Activated CD4-positive, alpha-beta T cell treated with anti-CD3 and anti-CD28 coated beads, Interleukin-2, Interleukin-6, amounts not matched to agents 100 ng/mL and 50 ng/mL, durations not matched to agents 16 hours and 8 hours (primary cell): ENCODE measurements at regions not wholly inside any gene's neighbourhood (a gene's known extent, or its start where the extent isn't known, plus 50 kb on each side); places are given as distances from the start of the nearest gene placed in this dataset.

Source experiments
- DNase-seq: peaks from one replicate; pipeline ENCODE4 v3.0.0-alpha.2; 2020

- peak; percentile 18 for DNase-seq
These were observed 179.1 kb upstream of the SMIM23 start for GRCh38 chr5:171606414-171607024.

- DNase-seq = no peak
These were observed 177.8 kb upstream of the SMIM23 start for GRCh38 chr5:171607863-171608262.

- DNase-seq = no peak
These were observed 175.7 kb upstream of the SMIM23 start for GRCh38 chr5:171609806-171610452.

DNA sequence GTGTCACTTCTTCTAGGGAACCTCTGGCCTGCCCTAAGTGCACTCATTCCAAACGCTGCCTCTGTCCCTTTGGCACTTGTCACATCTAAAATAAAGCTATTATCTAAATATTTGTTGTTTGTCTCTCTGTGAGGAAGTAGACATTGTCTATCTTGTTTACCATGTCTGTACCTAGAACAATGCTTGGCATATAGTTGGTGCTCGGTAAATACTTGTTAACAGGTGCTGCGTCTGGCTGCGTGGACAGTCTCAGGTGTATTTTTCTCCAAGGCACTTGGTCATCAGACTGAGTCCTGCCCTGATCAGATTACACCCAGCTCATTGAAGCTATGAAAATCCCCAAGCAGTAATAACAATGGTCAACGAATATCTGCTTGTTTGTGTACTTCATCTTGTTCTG lies 174.9 kb upstream of the SMIM23 start:
- DNase-seq = no peak

DNA sequence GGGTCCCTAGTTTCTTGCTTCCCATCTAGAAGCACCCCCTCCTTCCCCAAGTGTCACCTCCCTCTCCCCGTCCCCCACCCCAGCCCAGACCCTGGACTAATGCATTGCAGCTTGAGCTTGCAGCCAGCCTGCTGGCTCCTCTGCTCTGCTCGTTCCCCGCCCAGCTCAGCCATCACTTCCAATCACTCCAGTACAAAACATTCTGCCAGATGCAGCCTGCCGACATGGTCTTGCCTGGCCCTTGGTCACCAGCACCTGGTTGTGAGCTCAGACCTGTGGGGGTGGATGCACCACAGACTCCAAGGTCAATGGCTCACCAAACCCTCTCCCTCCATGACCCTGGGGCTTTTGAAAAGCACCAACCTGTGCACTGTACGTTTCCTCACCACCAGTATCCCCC lies 172.9 kb upstream of the SMIM23 start:
- no peak for DNase-seq

DNA sequence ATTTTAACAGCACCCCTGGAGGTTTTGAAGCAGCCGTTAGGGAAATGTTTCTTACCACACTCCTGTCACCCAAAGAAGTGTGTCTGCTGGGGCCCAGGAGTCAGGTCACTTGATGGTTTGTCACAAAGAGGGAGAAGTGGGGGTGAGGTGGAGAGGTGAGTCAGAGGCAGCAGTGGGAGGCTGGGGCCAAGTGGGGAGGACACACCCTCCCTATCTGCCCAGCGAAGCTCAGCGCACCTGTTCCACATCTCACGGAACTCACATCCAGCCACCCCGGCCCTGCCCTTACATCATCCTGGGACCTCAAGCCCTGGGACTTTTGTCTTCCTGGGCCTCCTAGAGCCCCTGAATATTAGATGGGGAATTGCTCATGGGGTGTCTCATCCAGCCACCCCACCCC lies 171.1 kb upstream of the SMIM23 start:
- DNase-seq = no peak

DNA sequence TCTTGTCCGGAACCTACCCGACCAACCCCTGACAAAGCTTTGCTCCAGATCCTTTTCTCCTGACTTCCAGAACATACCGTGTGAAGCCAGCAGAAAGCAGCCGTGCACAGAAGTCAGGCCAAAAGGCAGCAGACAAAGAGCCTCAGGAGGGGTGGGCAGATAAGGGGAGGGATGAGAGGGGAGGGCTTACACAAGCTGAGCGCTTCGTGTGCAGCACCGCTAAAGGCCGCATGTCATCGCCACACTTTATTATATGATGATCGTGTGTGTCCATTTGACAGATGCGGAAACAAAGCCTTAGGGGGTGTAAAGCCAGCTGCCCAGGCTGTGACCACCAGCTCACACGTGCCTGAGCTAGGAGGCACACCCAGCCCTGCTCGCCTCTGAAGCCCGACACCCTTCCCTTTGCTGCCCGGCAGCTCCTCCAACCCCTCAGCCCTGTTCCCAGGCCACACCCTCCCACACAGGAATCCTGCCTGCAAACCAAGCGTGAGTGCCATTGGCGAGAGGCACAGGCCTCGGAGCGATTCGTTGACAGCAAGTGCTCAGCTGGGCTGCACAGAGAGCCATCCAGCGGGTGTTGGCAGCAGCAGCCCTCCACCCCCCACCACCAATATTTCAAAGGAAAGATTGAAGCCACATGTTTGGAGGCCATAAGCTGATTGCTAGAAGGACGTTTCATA lies 170.5 kb upstream of the SMIM23 start:
- no peak for DNase-seq

- DNase-seq = no peak
These were observed 169.6 kb upstream of the SMIM23 start for GRCh38 chr5:171615705-171616640.

DNA sequence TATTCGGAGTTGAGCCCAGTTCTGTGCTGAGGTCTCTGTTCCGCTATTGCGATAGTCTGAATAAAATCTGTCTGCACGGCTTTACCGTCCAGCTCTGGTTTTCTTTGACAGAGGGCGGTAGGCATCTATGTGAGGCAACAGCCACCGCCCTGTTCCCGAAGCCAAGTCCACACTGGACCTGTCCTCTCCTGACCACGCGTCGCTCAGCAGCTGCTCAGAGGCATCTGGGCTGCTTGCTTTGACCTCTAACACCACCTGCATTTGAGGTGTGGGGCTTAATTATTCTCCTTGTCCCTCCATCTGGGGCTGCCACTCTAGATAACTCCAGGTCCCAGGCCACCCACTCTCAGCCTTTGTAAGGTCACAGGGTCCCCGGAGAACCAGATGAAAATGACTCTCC lies 168.4 kb upstream of the SMIM23 start:
- DNase-seq = no peak

GRCh38 chr5:171617817-171618591 lies 167.6 kb upstream of the SMIM23 start:
- no peak for DNase-seq

DNA sequence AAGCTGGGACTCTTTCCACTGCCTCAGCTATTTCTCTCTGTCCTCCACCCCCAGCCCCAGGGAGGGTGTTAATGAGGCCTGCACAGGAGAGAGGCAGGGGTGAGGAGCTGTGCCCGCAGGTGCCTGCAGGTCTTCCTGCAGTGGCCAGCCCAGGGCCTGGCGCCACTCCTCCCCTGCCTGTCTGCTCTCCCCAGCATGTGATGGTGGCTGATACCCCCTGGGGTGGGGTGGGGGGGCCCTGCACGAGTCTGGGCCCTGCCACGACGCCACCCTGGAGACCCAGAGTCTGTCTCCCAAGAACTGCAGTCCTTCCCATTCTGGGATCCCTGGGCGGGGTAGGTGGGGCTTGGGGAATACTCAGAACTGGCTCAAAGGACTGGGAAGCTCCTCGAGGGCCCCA lies 166.4 kb upstream of the SMIM23 start:
- no peak for DNase-seq

DNA sequence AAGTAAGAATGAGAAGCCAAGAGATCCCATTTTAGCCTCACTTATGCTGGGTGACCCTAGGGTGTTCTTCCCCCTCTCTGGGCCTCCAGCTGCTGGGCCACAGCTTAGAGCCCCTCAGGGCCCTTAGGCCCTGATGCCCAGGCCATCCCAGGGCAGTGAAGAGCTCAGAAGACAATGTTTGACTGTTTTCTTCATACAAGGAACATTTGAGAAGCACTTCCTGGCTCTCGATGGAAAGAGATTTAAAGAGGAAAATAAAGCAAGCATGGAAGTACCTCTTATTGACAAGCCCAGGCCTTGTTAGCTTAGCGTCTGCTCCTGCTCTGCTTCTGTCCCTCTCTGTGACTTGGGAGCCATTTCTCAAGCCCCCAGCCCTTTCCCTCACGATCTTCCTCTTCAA lies 165.9 kb upstream of the SMIM23 start:
- DNase-seq = no peak

- no peak for DNase-seq
These were observed 163.6 kb upstream of the SMIM23 start for GRCh38 chr5:171622010-171622409.

- no peak for DNase-seq
These were observed 162.5 kb upstream of the SMIM23 start for GRCh38 chr5:171623107-171623506.

- DNase-seq = no peak
These were observed 162.0 kb upstream of the SMIM23 start for GRCh38 chr5:171623551-171624097.

- DNase-seq = no peak
These were observed 161.2 kb upstream of the SMIM23 start for GRCh38 chr5:171624396-171624795.

DNA sequence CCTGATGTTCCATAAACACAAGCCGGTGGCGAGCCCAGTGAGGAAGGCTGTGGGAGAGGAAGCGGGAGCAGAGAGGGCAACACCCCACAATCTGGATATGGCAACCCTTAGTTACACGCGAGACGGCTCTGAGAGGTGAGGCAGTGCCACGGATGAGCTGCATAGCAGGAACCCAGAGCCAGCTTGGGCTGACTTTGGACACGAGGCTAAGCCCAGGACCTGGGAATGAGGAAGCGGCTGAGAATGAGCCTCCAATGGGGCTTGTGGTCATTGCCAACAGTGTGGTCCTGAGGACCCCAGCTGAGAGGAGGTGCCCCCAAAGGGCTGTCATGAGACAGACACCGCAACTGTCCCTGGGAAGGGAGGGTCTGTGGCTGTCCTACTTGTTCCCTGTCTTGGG lies 160.0 kb upstream of the SMIM23 start:
- DNase-seq = no peak

GRCh38 chr5:171627936-171628632 lies 157.5 kb upstream of the SMIM23 start:
- DNase-seq = no peak

DNA sequence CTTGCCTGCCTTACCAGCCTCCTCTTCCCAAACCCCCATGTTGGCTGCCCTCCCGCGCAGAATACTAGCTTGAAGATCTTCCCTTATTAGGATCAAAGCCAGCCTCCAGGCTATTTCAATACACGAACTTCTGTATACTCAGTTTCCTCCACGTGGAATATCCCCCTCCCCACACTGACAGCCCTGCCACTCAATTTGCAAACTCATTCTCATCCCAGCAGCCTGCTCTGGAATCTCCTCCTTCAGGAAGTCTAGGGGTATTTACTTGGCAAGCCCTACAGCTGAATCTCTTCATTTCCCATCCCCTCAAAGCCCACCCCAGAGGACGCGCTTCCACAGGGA lies 157.0 kb upstream of the SMIM23 start:
- DNase-seq = no peak

DNA sequence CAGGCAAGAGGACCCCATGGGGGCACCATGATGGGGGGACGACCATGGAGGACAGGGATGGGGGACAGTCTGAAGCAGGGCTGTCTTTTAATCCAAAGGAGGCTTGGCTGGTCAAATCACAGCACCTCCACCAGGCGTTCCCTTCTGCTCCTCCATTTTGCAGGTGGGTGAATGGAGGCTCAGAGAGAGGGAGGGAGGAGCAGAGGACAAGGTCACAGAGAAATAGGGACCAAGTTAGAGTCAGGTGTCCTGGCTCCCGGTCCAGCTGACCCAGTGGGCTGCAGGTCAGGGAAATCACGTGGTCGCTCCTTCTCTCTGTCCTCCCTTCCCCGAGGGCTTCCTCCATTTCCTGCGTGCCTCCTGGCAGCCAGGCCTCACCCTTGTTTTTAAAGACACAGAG lies 156.4 kb upstream of the SMIM23 start:
- no peak for DNase-seq

DNA sequence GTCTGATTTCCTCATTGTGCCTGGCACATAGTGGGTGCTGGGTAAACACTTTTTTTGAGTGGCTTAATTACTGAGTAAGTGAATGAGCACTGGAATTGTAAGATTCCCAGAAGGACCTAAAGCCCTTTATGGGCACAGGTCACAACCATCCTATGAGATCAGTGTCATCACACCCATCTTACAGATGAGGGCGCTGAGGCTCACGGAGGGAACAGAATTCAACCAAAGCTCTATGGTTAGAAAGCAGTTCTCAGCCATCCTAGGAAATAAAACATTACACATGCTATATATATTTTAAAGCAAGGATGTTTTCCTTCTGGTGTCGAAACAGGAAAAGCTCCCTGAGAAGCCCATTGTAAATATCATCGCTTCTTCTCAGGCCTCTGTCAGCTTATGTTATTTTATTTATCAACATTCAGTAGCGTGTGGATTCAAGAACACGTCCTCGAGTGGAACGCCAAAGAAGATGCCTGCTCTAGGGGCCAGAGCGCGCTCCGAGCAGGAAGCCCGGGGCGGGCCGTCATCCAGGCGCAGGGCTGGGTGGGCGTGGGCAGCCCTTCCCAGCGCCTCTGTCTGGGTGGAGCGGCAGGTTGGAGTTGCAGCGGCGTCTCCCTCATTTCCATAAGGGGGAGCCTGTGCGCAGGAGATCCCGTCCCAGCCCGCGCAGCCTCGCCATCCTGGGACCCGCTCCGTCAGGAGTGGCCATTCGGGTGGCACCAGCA lies 155.8 kb upstream of the SMIM23 start:
- DNase-seq = peak; percentile 7
